ENCODE measurements at regions not wholly inside any gene's neighbourhood (a gene's known extent, or its start where the extent isn't known, plus 50 kb on each side); places are given as distances from the start of the nearest gene placed in this dataset.

GRCh38 chr2:144215701-144216675, 303.9 kb downstream of the ZEB2 start:
- DNase-seq (ENCODE audit: low read depth in 2 of 2, low spot score in 1 of 2): no peak

DNA sequence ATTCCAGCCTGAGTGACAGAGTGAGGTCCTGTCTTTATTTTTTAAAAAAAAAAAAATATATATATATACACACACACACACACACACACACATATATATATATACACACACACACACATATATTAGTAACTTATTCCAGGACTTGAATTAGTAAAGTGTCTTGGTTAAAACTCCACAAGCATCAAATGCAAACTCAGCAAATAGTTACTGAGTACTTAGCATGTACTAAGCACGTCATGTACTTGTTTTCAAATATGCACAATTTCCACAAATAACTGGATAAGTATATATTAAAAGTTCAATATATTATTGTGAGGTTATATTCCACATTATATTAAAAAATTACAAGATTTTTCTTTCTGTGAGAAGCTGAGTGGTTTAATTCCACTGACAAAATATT, 304.7 kb downstream of the ZEB2 start:
- DNase-seq (ENCODE audit: low read depth in 2 of 2, low spot score in 1 of 2): no peak

GRCh38 chr2:144213797-144214196, 306.1 kb downstream of the ZEB2 start:
- DNase-seq (ENCODE audit: low read depth in 2 of 2, low spot score in 1 of 2): no peak

GRCh38 chr2:144211826-144212225, 308.1 kb downstream of the ZEB2 start:
- DNase-seq (ENCODE audit: low read depth in 2 of 2, low spot score in 1 of 2): no peak

DNA sequence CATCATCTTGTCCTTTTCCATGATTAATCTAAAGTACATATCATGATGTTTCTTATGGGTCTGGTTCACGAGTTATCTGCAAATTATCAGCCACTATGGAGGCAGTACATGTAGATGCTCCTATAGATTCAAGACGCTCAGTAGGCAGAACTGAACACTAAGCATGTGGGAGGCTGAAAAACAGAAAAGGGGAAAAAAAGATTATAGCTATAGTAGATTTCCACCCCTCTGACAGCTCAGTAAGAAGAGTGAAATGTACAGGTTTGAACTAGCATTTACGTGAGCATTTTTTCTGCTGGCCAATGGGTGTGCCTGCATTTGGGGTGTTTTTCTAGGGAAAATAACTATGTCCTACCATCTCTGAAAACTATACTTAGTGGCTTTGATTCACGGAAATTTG, 308.9 kb downstream of the ZEB2 start:
- no peak for DNase-seq (ENCODE audit: low read depth in 2 of 2, low spot score in 1 of 2)

GRCh38 chr2:144210076-144210475, 309.8 kb downstream of the ZEB2 start:
- DNase-seq (ENCODE audit: low read depth in 2 of 2, low spot score in 1 of 2): no peak

DNA sequence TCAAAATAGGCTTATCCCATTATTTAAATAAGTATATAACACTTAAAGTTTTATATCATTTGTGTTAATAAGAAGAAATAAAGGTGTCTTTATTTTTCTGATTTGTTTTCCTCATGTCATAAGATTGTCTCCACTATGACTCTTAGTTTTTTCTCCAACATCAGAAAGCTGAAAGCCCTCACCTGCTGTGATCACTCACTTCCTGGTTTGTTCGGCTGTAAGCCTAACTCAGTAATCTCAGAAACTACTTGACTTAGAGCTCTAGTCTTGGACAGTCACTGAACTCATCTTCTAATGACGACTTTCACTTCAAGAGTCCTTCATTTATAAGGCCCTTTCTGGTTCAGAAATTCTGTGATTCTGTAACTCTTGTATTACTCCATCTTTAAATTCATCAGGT, 311.0 kb downstream of the ZEB2 start:
- no peak for DNase-seq (ENCODE audit: low read depth in 2 of 2, low spot score in 1 of 2)

- DNase-seq (ENCODE audit: low read depth in 2 of 2, low spot score in 1 of 2): no peak
Measured at GRCh38 chr2:144206019-144206418, 313.9 kb downstream of the ZEB2 start.

- no peak for DNase-seq (ENCODE audit: low read depth in 2 of 2, low spot score in 1 of 2)
Measured at GRCh38 chr2:144201868-144202468, 318.0 kb downstream of the ZEB2 start.

- no peak for DNase-seq (ENCODE audit: low read depth in 2 of 2, low spot score in 1 of 2)
Measured at GRCh38 chr2:144201126-144201525, 318.8 kb downstream of the ZEB2 start.

GRCh38 chr2:144198116-144198515, 321.8 kb downstream of the ZEB2 start:
- DNase-seq (ENCODE audit: low read depth in 2 of 2, low spot score in 1 of 2): no peak

- DNase-seq (ENCODE audit: low read depth in 2 of 2, low spot score in 1 of 2): no peak
Measured at GRCh38 chr2:144194326-144195071, 325.4 kb downstream of the ZEB2 start.

GRCh38 chr2:144190908-144191605, 328.9 kb downstream of the ZEB2 start:
- DNase-seq (ENCODE audit: low read depth in 2 of 2, low spot score in 1 of 2): no peak

DNA sequence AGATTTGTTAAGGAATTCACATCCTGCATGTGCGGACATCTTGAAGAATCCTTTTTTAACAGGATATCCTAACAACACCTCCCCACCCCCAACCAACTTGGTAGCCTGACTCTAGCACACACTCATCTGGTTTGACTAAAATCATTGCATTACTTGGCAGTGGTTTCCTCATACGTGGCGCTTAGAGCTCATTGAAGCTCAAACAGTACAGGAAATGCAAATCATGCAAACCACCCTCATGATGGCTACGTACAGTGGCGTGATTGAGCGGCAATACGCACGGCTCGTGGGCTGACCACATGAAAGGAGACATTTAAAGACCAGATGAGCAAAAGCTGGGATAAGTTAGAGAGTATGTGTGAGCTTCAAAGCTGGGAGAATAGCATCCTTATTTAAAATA, 336.2 kb downstream of the ZEB2 start:
- DNase-seq (ENCODE audit: low read depth in 2 of 2, low spot score in 1 of 2): peak; percentile 20 to 43

- DNase-seq (ENCODE audit: low read depth in 2 of 2, low spot score in 1 of 2): no peak
Measured at GRCh38 chr2:144181001-144181400, 338.9 kb downstream of the ZEB2 start.

DNA sequence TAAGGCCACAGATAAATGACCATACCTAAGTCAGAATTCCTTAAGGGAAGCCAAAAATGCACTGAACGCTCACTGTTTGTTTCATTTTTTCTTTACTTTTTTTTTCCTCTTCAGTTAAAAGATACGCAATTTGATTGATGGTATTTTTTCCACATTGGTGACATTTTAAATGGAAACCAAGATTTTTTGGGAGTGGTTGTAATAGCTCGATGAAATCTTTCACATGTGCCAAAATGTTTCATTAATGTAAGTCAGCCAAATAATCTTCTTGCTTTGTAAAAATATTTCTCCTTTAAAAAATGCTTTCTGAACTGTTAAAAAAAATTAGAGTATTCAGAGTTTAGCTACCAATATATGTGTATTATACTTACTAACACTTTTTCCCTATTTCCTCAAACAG, 339.8 kb downstream of the ZEB2 start:
- no peak for DNase-seq (ENCODE audit: low read depth in 2 of 2, low spot score in 1 of 2)

GRCh38 chr2:144170179-144170578, 349.7 kb downstream of the ZEB2 start:
- no peak for DNase-seq (ENCODE audit: low read depth in 2 of 2, low spot score in 1 of 2)

DNA sequence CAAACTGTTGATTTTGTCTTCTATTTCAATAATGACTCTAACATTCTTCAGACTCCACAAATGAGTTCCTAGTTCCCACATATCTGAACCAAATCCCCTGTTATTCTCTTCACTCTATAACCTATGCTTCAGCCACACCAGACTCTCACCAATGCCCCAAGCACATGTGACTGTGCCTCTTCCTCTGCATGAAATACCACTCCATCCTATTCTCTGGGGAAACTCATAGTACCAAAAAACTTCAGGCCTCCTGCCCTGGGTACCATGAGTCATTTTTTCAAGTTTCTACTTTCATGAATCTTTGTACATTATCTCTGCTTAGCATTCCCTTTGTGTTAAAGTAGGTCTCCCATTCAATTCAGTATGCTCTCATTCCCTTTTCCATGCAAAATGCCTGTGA, 353.2 kb downstream of the ZEB2 start:
- no peak for DNase-seq (ENCODE audit: low read depth in 2 of 2, low spot score in 1 of 2)

GRCh38 chr2:144165599-144166250, 354.2 kb downstream of the ZEB2 start:
- no peak for DNase-seq (ENCODE audit: low read depth in 2 of 2, low spot score in 1 of 2)

DNA sequence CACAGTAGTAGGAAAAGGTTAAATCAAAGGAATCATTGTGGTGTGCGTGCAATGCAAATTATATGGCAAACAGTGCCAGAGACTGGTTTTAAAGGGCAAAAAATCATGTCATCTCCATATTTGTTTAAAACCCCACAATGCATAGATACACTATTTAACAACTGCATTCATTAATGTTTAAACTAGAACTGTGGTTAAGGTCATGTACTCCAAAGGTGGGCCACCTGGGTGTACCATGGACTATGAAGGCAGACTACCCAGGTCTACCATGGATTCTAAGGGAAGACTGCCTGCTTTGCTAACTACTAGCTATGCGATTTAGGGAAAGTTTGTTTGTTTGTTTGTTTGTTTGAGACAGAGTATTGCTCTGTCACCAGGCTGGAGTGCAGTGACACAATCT, 356.3 kb downstream of the ZEB2 start:
- no peak for DNase-seq (ENCODE audit: low read depth in 2 of 2, low spot score in 1 of 2)

DNA sequence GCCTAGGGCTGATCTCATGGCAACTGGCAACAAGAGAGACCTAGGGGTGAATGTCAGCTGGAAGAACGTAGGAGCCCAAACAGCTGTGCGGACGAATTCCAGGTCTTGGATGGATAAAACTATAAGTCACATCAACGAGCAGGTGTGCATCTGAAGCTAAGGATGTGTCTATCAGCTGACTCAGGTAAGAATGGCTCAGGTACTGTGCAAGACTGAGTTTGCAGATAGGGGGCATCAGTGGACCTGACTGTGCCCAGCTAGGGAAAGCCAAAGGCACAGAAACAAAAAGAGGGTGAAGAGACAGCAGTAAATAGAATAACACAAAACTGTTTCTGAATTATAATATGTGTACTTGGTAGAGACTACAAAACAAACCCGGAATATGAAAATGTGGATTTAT, 357.3 kb downstream of the ZEB2 start:
- peak in 1 of 2 donors; percentile 6 for DNase-seq (ENCODE audit: low read depth in 2 of 2, low spot score in 1 of 2)

Data from stimulated activated CD8-positive, alpha-beta memory T cell treated with anti-CD3 and anti-CD28 coated beads, Interleukin-4, amount 100 ng/mL, for 1 hour (primary cell).